Ascending aorta (tissue), 2 donors: ENCODE measurements at regions not wholly inside any gene's neighbourhood (a gene's known extent, or its start where the extent isn't known, plus 50 kb on each side); places are given as distances from the start of the nearest gene placed in this dataset.
"Not testable (repeated sequence)": the region's sequence is repeated elsewhere in the genome, so short reads cannot be mapped to it uniquely, and the experiment has no call there.

Source experiments
- DNase-seq, 2 donors: peaks; one replicate each; pipeline ENCODE4 v3.0.0-alpha.2; 2019; ENCODE audit warnings: low spot score in 2 of 2
- H3K27ac ChIP-seq, 2 donors: fragments of 200-600 bp; sonication (generic); one replicate each; pipeline ENCODE4 v1.5.1; 2016 to 2017; ENCODE audit warnings: mild to moderate bottlenecking in 1 of 2
- H3K27me3 ChIP-seq: fragments of 200-600 bp; sonication (generic); one replicate; pipeline ENCODE4 v1.5.1; 2017
- H3K36me3 ChIP-seq, 2 donors: fragments of 200-600 bp; sonication (generic); one replicate each; pipeline ENCODE4 v1.5.1; 2016
- H3K4me1 ChIP-seq, 2 donors: fragments of 200-600 bp; sonication (generic); one replicate each; pipeline ENCODE4 v1.5.1; 2016 to 2017; ENCODE audit warnings: mild to moderate bottlenecking in 1 of 2
- H3K4me3 ChIP-seq, 2 donors: fragments of 200-600 bp; sonication (generic); one replicate each; pipeline ENCODE4 v1.5.1; 2016 to 2017; ENCODE audit warnings: mild to moderate bottlenecking in 1 of 2
- H3K9me3 ChIP-seq, 2 donors: fragments of 200-600 bp; sonication (generic); one replicate each; pipeline ENCODE4 v1.5.1; 2016
- CTCF ChIP-seq, 3 experiments: fragments of 200-600 bp in 2 of 3; fragments of 450-650 bp in 1 of 3; sonication (generic) in 2 of 3; IDR thresholded peaks; one replicate each; pipeline ENCODE4 v1.5.1; 2016 to 2019; ENCODE audit warnings: antibody characterized with exemption in 3 of 3, mild to moderate bottlenecking in 1 of 3, moderate library complexity in 1 of 3
- intact Hi-C: fragments of 100-400 bp; cut with DNase I; formaldehyde crosslinking; loops from one replicate; pipeline ENCODE4 v1.15.1; 2023

DNA sequence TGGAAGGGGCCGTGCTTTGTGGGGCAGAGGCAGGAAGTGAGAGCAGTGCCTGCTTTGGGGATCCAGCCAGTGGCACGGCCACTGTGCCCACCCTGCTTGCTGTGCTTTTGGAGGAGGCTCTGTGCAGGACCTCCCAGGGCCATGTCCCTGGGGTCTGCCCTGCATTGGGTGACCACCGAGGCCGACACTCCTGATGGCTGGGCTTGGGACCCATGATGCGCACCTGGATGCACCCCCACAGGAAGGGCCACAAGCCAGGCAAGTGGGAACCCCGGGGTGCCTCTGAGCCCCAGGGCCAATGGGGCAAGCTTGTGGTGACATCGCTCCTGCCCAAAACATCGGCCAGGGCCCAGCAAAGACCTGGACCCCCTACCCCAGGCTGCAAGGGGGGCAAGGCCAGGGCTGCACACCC lies 738.6 kb upstream of the GJE1 start:
- no peak overlapping the region for H3K4me3 ChIP-seq
- TF ChIP-seq CTCF (IDR thresholded peaks at IDR 0.05): no peak
- H3K27me3 ChIP-seq: no peaks in the 10 kb centered on the region
- no peaks in the 10 kb centered on the region for H3K4me1 ChIP-seq
- intact Hi-C loops: no loop called here
- H3K36me3 ChIP-seq: no peaks in the 10 kb centered on the region
- H3K27ac ChIP-seq: no peak overlapping the region
- no peak for DNase-seq
- no peaks in the 10 kb centered on the region for H3K9me3 ChIP-seq

- Histone ChIP-seq H3K9me3 (no peaks in the 10 kb centered on the region), H3K4me3 (no peak overlapping the region), H3K4me1 (no peaks in the 10 kb centered on the region), H3K36me3 (no peaks in the 10 kb centered on the region), H3K27ac (no peak overlapping the region), H3K27me3 (no peaks in the 10 kb centered on the region)
- intact Hi-C loops: no loop called here
- DNase-seq: no peak
- no peak for TF ChIP-seq CTCF (IDR thresholded peaks at IDR 0.05)
Measured at GRCh38 chr6:141393405-141394124, 739.2 kb upstream of the GJE1 start.

DNA sequence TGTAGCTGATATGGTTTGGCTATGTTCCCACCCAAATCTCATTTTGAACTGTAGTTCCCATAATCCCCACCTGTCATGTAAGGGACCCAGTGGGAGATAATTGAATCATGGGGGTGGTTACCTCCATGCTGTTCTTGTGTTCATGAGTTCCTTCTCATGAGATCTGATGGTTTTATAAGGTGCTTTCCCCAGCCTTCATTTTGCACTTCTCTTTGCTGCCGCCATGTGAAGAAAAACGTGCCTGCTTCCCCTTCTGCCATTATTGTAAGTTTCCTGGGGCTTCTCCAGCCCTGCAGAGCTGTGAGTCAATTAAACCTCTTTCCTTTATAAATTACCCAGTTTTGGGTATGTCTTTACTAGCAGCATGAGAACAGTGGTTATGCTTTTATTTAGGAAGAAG lies 741.6 kb upstream of the GJE1 start:
- H3K27me3 ChIP-seq, H3K27ac ChIP-seq, H3K4me3 ChIP-seq, DNase-seq, H3K4me1 ChIP-seq, H3K9me3 ChIP-seq, intact Hi-C loops, H3K36me3 ChIP-seq: not testable (repeated sequence)

DNA sequence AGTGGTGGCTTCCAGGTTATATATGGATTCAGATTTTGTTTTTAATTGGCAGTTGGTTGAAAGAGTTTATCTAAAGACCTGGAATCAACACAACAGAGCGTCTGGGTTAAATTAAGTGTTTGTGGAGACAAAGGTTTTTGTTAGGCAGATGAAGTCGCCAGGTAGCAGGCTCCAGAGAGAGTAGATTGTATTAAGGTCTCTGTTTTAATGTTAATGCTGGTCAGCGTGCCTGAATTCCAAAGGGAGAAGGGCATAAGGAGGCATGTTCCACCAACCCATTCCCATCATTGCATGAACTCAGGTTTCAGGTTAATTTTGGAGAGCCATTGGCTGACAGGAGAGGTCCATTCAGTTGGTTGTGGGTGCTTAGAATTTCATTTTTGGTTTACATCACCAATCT lies 744.1 kb upstream of the GJE1 start:
- Histone ChIP-seq H3K27me3 (no peaks in the 10 kb centered on the region), H3K4me1 (no peaks in the 10 kb centered on the region), H3K9me3 (no peaks in the 10 kb centered on the region), H3K36me3 (no peaks in the 10 kb centered on the region), H3K27ac (no peak overlapping the region), H3K4me3 (no peak overlapping the region)
- intact Hi-C loops: no loop called here
- TF ChIP-seq CTCF (IDR thresholded peaks at IDR 0.05): no peak
- DNase-seq: no peak

GRCh38 chr6:141370438-141370837 lies 762.3 kb upstream of the GJE1 start:
- Histone ChIP-seq H3K36me3 (no peaks in the 10 kb centered on the region), H3K4me3 (no peak overlapping the region), H3K4me1 (no peaks in the 10 kb centered on the region), H3K27ac (no peak overlapping the region), H3K27me3 (no peaks in the 10 kb centered on the region), H3K9me3 (no peaks in the 10 kb centered on the region)
- no peak for DNase-seq
- intact Hi-C loops: no loop called here
- no peak for TF ChIP-seq CTCF (IDR thresholded peaks at IDR 0.05)

- intact Hi-C loops, H3K36me3 ChIP-seq, H3K27ac ChIP-seq, H3K4me1 ChIP-seq, DNase-seq, H3K27me3 ChIP-seq, H3K9me3 ChIP-seq, H3K4me3 ChIP-seq: not testable (repeated sequence)
Measured at GRCh38 chr6:141366796-141367195, 765.9 kb upstream of the GJE1 start.

DNA sequence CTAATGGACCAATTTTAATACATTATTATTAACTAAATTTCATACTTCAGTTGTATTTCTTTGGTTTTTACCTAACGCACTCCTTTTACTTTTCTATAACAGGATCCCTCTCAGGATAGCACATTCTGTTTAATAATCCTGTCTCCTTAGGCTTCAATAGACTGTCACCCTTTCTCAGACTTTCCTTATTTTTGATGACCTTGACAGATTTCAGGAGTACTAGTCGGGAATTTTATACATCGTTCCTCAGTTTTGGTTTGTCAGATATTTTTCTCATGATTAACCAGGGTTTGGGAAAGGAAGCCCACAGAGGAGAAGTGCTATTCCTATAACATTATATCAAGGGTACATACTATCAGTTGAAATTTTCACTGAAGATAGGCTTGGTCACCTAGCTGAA lies 768.0 kb upstream of the GJE1 start:
- Histone ChIP-seq H3K36me3 (no peaks in the 10 kb centered on the region), H3K27ac (no peak overlapping the region), H3K27me3 (no peaks in the 10 kb centered on the region), H3K9me3 (no peaks in the 10 kb centered on the region), H3K4me1 (peaks cover 0 to under 1% of the 10 kb centered on the region in 2 donors), H3K4me3 (no peak overlapping the region)
- intact Hi-C loops: no loop called here
- no peak for TF ChIP-seq CTCF (IDR thresholded peaks at IDR 0.05)
- DNase-seq: no peak
